GM23338 (cell line): ENCODE measurements at regions not wholly inside any gene's neighbourhood (a gene's known extent, or its start where the extent isn't known, plus 50 kb on each side); places are given as distances from the start of the nearest gene placed in this dataset.
"Not testable (repeated sequence)": the region's sequence is repeated elsewhere in the genome, so short reads cannot be mapped to it uniquely, and the experiment has no call there.

Experiments
- ATAC-seq: fragments of 200-7000 bp; cut with Tn5 transposase; 3 replicates; pipeline ENCODE4 v1.9.1; 2020
- DNase-seq: peaks from one replicate; pipeline ENCODE4 v3.0.0-alpha.2; 2015; ENCODE audit warnings: low spot score
- H2AFZ ChIP-seq: fragments of 200-600 bp; sonication (generic); 2 replicates; pipeline ENCODE4 v1.8.0; 2016; ENCODE audit warnings: antibody characterized with exemption, mild to moderate bottlenecking, moderate library complexity
- H3F3A ChIP-seq: fragments of 200-600 bp; sonication (generic); replicated peaks from 2 replicates; pipeline ENCODE4 v1.8.0; 2017; ENCODE audit warnings: antibody characterized with exemption, mixed run types, low read depth
- H3K27ac ChIP-seq: fragments of 200-600 bp; sonication (generic); 2 replicates; pipeline ENCODE4 v1.6.1; 2016; ENCODE audit warnings: low read depth
- H3K27me3 ChIP-seq: fragments of 200-600 bp; sonication (generic); 2 replicates; pipeline ENCODE4 v1.8.0; 2016; ENCODE audit warnings: mild to moderate bottlenecking, mixed run types, moderate library complexity; ENCODE audit not compliant: insufficient read depth
- H3K36me3 ChIP-seq: fragments of 200-600 bp; sonication (generic); 2 replicates; pipeline ENCODE4 v1.8.0; 2016; ENCODE audit warnings: mild to moderate bottlenecking; ENCODE audit not compliant: insufficient read depth
- H3K4me1 ChIP-seq: fragments of 200-600 bp; sonication (generic); 2 replicates; pipeline ENCODE4 v1.8.0; 2016; ENCODE audit warnings: mild to moderate bottlenecking, moderate library complexity; ENCODE audit not compliant: insufficient read depth
- H3K4me2 ChIP-seq: fragments of 200-600 bp; sonication (generic); 2 replicates; pipeline ENCODE4 v1.7.1; 2017; ENCODE audit warnings: mixed run types
- H3K4me3 ChIP-seq: fragments of 200-600 bp; sonication (generic); 2 replicates; pipeline ENCODE4 v1.6.1; 2016; ENCODE audit warnings: mixed run types
- H3K79me2 ChIP-seq: fragments of 200-600 bp; sonication (generic); replicated peaks from 2 replicates; pipeline ENCODE4 v1.8.0; 2017; ENCODE audit warnings: mild to moderate bottlenecking; ENCODE audit not compliant: insufficient read depth
- H3K9me2 ChIP-seq: fragments of 200-600 bp; sonication (generic); 2 replicates; pipeline ENCODE4 v1.8.0; 2017; ENCODE audit not compliant: insufficient read depth
- H4K20me1 ChIP-seq: fragments of 200-600 bp; sonication (generic); replicated peaks from 2 replicates; pipeline ENCODE4 v1.8.0; 2017; ENCODE audit warnings: mild to moderate bottlenecking; ENCODE audit not compliant: insufficient read depth
- H3K27ac Mint-ChIP-seq: 2 replicates; pipeline ENCODE4 v1.8.0; 2020; ENCODE audit warnings: inconsistent platforms, mild to moderate bottlenecking, moderate library complexity, mixed read lengths
- H3K27me3 Mint-ChIP-seq: 3 replicates; pipeline ENCODE4 v1.8.0; 2022; ENCODE audit warnings: low read depth, mild to moderate bottlenecking, moderate library complexity, mixed read lengths, inconsistent platforms; ENCODE audit not compliant: insufficient read depth, poor library complexity
- H3K36me3 Mint-ChIP-seq: 3 replicates; pipeline ENCODE4 v1.8.0; 2021; ENCODE audit warnings: low read depth, mild to moderate bottlenecking, inconsistent platforms, moderate library complexity, mixed read lengths
- H3K4me1 Mint-ChIP-seq: 3 replicates; pipeline ENCODE4 v1.8.0; 2020; ENCODE audit warnings: mild to moderate bottlenecking, inconsistent platforms, mixed read lengths
- H3K4me3 Mint-ChIP-seq: 3 replicates; pipeline ENCODE4 v1.8.0; 2021; ENCODE audit warnings: moderate library complexity, mild to moderate bottlenecking, inconsistent platforms, mixed read lengths
- H3K9me3 Mint-ChIP-seq: 3 replicates; pipeline ENCODE4 v1.8.0; 2020; ENCODE audit warnings: moderate library complexity, mild to moderate bottlenecking, inconsistent platforms, mixed read lengths
- EZH2 ChIP-seq: fragments of 200-600 bp; sonication (generic); IDR thresholded peaks from one replicate; pipeline ENCODE4 v1.8.0; 2017; ENCODE audit warnings: antibody characterized with exemption, mild to moderate bottlenecking, low read depth; ENCODE audit not compliant: unreplicated experiment
- EZH2phosphoT487 ChIP-seq: fragments of 200-600 bp; sonication (generic); IDR thresholded peaks from one replicate; pipeline ENCODE4 v1.8.1; 2018; ENCODE audit warnings: antibody characterized with exemption; ENCODE audit not compliant: unreplicated experiment
- JUNB ChIP-seq: IDR thresholded peaks from one replicate; pipeline ENCODE4 v1.6.1; 2016; ENCODE audit warnings: antibody characterized with exemption; ENCODE audit not compliant: unreplicated experiment
- NANOG ChIP-seq: IDR thresholded peaks from 2 replicates; pipeline ENCODE4 v1.6.1; 2016; ENCODE audit warnings: antibody characterized with exemption, borderline replicate concordance
- TF ChIP-seq, protein P1 (sequence below), 2 experiments: fragments of 200-600 bp in 1 of 2; sonication (generic) in 1 of 2; conservative IDR thresholded peaks; 2 replicates each; pipeline versions ENCODE4 v1.5.1 to v1.6.1; 2016 to 2017; ENCODE audit warnings: antibody characterized with exemption in 2 of 2, low read depth in 2 of 2, mild to moderate bottlenecking in 2 of 2, moderate library complexity in 1 of 2
- TF ChIP-seq, protein P2 (sequence below): IDR thresholded peaks from one replicate; pipeline ENCODE4 v1.6.1; 2018; ENCODE audit warnings: antibody characterized with exemption; ENCODE audit not compliant: unreplicated experiment

DNA sequence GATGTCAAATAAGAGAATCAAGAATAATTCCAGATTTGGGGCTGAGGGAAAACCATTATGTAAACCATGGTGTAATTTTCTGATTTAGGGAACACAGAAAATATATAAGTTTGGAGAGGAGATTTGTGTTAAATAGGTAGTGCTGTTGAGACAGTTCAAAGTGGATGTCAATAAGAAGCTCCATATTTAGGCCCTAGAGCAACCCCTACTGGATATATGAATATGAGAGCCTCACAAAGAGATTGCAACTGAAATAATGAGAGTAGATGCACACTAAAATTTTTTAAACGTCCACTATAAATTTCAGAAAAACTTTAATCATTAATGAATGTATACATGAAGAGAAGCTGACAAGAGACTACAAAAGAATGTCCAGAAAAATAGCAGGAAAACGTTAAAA is 1447.8 kb upstream of the PRMT6 start:
- H3K36me3 Mint-ChIP-seq, result no peaks in the 10 kb centered on the region
- TF ChIP-seq, protein P1, sequence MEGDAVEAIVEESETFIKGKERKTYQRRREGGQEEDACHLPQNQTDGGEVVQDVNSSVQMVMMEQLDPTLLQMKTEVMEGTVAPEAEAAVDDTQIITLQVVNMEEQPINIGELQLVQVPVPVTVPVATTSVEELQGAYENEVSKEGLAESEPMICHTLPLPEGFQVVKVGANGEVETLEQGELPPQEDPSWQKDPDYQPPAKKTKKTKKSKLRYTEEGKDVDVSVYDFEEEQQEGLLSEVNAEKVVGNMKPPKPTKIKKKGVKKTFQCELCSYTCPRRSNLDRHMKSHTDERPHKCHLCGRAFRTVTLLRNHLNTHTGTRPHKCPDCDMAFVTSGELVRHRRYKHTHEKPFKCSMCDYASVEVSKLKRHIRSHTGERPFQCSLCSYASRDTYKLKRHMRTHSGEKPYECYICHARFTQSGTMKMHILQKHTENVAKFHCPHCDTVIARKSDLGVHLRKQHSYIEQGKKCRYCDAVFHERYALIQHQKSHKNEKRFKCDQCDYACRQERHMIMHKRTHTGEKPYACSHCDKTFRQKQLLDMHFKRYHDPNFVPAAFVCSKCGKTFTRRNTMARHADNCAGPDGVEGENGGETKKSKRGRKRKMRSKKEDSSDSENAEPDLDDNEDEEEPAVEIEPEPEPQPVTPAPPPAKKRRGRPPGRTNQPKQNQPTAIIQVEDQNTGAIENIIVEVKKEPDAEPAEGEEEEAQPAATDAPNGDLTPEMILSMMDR (conservative IDR thresholded peaks at IDR 0.05; ENCODE audit: low read depth in 2 of 2), result peak; percentile 48 to 52
- no peak for TF ChIP-seq JUNB
- ATAC-seq, result no peak

DNA sequence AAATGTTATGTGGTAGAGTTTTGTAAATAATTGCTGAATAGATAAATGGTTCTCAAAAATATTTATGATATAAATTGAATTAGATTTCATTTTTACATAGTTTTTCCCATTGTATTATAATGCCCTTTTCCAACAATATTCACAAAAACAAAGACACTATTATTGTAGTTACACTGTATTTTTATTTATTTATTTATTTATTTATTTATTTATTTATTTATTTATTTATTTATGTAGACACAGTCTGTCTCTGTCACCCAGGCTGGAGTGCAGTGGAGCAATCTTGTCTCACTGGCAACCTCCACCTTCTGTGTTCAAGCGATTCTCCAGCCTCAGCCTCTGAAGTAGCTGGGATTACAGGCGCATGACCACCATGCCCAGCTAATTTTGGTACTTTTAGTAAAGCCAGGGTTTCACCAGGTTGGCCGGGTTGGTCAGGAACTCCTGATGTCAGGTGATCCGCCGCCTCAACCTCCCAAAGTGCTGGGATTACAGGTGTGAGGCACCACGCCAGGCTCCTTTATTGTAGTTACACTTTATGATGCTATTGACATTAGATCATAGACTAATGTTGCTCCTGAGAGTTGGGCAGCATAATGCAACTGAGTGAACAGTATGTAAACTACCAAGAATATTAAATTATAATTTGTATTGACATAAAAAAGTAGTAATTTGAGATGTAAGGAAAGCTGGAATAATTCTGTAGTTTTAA is 1430.0 kb upstream of the PRMT6 start:
- Histone ChIP-seq H3K4me3 (no peak overlapping the region), H3K36me3 (no peaks in the 10 kb centered on the region), H3K27ac (no peak overlapping the region), H3K9me2 (no peaks in the 10 kb centered on the region), H3K4me2 (no peak overlapping the region), H4K20me1 (no peaks in the 10 kb centered on the region), H3F3A (no peaks in the 10 kb centered on the region), H3K79me2 (no peaks in the 10 kb centered on the region), H2AFZ (no peak overlapping the region), H3K4me1 (no peaks in the 10 kb centered on the region), H3K27me3 (no peaks in the 10 kb centered on the region)
- DNase-seq (no peak), ATAC-seq (no peak)
- Mint-ChIP-seq H3K27me3 (no peaks in the 10 kb centered on the region), H3K27ac (no peak overlapping the region), H3K4me1 (no peaks in the 10 kb centered on the region), H3K9me3 (peaks cover 3% of the 10 kb centered on the region; the same call in 1 of the 3 replicates), H3K36me3 (peaks cover 3% of the 10 kb centered on the region; the same call in 1 of the 3 replicates), H3K4me3 (no peak overlapping the region)
- TF ChIP-seq, protein P2, sequence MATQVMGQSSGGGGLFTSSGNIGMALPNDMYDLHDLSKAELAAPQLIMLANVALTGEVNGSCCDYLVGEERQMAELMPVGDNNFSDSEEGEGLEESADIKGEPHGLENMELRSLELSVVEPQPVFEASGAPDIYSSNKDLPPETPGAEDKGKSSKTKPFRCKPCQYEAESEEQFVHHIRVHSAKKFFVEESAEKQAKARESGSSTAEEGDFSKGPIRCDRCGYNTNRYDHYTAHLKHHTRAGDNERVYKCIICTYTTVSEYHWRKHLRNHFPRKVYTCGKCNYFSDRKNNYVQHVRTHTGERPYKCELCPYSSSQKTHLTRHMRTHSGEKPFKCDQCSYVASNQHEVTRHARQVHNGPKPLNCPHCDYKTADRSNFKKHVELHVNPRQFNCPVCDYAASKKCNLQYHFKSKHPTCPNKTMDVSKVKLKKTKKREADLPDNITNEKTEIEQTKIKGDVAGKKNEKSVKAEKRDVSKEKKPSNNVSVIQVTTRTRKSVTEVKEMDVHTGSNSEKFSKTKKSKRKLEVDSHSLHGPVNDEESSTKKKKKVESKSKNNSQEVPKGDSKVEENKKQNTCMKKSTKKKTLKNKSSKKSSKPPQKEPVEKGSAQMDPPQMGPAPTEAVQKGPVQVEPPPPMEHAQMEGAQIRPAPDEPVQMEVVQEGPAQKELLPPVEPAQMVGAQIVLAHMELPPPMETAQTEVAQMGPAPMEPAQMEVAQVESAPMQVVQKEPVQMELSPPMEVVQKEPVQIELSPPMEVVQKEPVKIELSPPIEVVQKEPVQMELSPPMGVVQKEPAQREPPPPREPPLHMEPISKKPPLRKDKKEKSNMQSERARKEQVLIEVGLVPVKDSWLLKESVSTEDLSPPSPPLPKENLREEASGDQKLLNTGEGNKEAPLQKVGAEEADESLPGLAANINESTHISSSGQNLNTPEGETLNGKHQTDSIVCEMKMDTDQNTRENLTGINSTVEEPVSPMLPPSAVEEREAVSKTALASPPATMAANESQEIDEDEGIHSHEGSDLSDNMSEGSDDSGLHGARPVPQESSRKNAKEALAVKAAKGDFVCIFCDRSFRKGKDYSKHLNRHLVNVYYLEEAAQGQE, result no peak
- TF ChIP-seq EZH2phosphoT487, result no peak
- no peak for TF ChIP-seq NANOG
- no peak for TF ChIP-seq EZH2

More for the DNA sequence above, 1447.8 kb upstream of the PRMT6 start:
- Histone ChIP-seq H3K79me2 (no peaks in the 10 kb centered on the region), H3K4me1 (no peaks in the 10 kb centered on the region), H3K27ac (no peak overlapping the region), H4K20me1 (no peaks in the 10 kb centered on the region), H3K27me3 (no peaks in the 10 kb centered on the region), H3K9me2 (no peaks in the 10 kb centered on the region), H3K4me2 (no peak overlapping the region), H3K36me3 (no peaks in the 10 kb centered on the region), H2AFZ (no peak overlapping the region), H3K4me3 (no peak overlapping the region), H3F3A (no peaks in the 10 kb centered on the region)
- H3K27ac Mint-ChIP-seq, result no peak overlapping the region
- H3K9me3 Mint-ChIP-seq, result no peaks in the 10 kb centered on the region
- no peak overlapping the region for H3K4me3 Mint-ChIP-seq
- H3K27me3 Mint-ChIP-seq, result no peaks in the 10 kb centered on the region
- H3K4me1 Mint-ChIP-seq, result no peaks in the 10 kb centered on the region
- peak; percentile 14 for DNase-seq

DNA sequence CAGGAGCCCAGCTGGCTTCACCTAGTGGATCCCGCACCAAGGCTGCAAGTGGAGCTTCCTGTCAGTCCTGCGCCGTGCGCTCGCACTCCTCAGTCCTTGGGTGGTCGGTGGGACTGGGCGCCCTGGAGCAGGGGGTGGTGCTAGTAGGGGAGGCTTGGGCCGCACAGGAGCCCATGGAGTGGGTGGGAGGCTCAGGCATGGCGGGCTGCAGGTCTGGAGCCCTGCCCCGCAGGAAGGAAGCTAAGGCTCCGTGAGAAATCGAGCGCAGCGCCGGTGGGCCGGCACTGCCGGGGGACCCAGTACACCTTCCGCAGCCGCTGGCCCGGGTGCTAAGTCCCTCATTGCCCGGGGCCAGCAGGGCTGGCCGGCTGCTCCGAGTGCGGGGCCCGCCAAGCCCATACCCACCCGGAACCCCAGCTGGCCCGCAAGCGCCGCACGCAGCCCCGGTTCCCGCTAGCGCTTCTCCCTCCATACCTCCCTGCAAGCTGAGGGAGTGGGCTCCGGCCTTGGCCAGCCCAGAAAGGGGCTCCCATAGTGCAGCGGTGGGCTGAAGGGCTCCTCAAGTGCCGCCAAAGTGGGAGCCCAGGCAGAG is 1425.2 kb upstream of the PRMT6 start:
- H3K4me1 Mint-ChIP-seq, H3K27me3 Mint-ChIP-seq, ATAC-seq, H3K36me3 Mint-ChIP-seq, H3K4me1 ChIP-seq, H3K9me3 Mint-ChIP-seq, H2AFZ ChIP-seq, H3K4me2 ChIP-seq, H4K20me1 ChIP-seq, H3K79me2 ChIP-seq, H3F3A ChIP-seq, H3K4me3 Mint-ChIP-seq, H3K27ac ChIP-seq, DNase-seq, H3K36me3 ChIP-seq, H3K27me3 ChIP-seq, H3K27ac Mint-ChIP-seq, H3K9me2 ChIP-seq, H3K4me3 ChIP-seq: not testable (repeated sequence)
